ENCODE measurements at regions not wholly inside any gene's neighbourhood (a gene's known extent, or its start where the extent isn't known, plus 50 kb on each side); places are given as distances from the start of the nearest gene placed in this dataset.

DNA sequence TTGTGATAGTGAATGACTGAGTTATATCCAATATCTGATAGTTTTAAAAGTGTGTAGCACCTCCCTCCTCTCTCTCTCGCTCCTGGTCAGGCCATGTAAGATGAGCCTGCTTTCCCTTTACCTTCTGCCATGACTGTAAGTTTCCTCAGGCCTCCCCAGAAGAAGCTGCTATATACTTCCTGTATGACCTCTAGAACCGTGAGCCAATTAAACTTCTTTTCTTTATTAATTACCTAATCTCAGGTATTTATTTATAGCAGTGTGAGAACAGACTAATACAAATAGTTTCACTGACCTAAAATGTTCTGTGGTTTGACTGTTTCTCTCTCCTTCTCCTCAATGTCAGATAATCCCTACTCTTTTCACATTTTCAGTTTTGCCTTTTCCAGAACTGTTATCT, 321.3 kb upstream of the MBL2 start:
- TF ChIP-seq, protein P1, sequence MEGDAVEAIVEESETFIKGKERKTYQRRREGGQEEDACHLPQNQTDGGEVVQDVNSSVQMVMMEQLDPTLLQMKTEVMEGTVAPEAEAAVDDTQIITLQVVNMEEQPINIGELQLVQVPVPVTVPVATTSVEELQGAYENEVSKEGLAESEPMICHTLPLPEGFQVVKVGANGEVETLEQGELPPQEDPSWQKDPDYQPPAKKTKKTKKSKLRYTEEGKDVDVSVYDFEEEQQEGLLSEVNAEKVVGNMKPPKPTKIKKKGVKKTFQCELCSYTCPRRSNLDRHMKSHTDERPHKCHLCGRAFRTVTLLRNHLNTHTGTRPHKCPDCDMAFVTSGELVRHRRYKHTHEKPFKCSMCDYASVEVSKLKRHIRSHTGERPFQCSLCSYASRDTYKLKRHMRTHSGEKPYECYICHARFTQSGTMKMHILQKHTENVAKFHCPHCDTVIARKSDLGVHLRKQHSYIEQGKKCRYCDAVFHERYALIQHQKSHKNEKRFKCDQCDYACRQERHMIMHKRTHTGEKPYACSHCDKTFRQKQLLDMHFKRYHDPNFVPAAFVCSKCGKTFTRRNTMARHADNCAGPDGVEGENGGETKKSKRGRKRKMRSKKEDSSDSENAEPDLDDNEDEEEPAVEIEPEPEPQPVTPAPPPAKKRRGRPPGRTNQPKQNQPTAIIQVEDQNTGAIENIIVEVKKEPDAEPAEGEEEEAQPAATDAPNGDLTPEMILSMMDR (IDR thresholded peaks at IDR 0.05), result no peak
- TF ChIP-seq EZH2 (IDR thresholded peaks at IDR 0.05; ENCODE audit: borderline replicate concordance, insufficient read depth, low read depth, low read length, poor library complexity, severe bottlenecking), result no peak

Data from B cell (primary cell).